HUDEP-2 (cell line): ENCODE measurements at regions not wholly inside any gene's neighbourhood (a gene's known extent, or its start where the extent isn't known, plus 50 kb on each side); places are given as distances from the start of the nearest gene placed in this dataset.

Experiments used
- DNase-seq, 76 experiments: peaks; one replicate each; lab custom pipeline; 2025; ENCODE audit not compliant: unreplicated experiment in 76 of 76; lab: John Stamatoyannopoulos, UW

DNA sequence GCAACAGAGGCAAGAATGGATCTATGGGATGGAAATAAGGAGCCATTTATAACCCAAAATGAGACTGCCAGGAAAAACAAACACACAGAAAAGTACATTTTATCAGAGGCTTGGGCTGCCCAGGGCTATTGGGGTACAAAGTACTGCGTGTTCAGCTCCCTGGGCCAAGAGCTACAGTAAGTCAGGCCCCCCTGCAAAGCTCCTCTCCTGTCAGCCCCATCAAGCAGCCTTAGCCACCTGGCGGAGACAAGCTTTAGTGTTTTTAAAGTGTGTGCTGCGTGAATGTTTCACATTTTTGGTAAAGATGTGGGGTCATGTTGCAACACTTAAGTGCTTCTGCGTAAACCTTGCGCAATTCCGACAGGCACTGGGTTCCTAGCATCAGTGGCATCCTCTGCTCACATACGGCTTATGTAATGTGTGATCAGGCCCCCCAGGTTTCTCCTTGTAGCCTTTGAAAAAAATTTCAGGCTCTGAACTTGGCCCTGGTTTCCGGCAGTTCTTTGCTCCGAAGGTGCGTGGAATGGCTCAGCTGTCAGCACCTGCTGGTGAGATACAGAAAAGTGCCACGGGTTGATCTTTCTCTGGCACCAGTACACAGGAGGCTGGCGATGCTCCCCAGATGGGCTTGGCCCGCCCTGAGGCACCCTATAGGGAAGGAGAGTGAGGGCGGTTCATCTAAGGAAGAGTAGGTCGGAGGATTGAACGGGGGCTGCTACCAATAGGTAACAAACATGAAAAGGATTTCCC is 198.7 kb upstream of the EEA1 start:
- peak in 1 of 76 experiments; percentile 1 for DNase-seq

DNA sequence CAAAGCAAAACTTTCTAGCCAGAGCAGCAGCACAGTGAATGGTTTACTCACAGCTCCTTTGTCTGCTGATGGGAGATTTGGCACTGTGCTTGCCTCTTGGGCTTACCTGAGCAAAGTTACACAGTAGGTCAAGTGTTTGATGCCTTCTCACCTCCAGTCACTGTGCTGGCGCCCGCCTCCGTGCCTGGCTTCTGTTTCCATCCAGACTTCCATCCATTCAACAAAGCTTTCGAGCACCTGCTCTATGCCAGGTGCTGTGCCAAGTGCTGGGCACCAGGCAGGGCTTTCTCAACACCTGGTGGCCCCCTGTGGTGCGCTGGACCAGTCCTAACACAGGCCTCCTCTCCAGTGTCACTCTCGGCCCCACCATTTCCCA is 199.2 kb upstream of the EEA1 start:
- DNase-seq = no peak

DNA sequence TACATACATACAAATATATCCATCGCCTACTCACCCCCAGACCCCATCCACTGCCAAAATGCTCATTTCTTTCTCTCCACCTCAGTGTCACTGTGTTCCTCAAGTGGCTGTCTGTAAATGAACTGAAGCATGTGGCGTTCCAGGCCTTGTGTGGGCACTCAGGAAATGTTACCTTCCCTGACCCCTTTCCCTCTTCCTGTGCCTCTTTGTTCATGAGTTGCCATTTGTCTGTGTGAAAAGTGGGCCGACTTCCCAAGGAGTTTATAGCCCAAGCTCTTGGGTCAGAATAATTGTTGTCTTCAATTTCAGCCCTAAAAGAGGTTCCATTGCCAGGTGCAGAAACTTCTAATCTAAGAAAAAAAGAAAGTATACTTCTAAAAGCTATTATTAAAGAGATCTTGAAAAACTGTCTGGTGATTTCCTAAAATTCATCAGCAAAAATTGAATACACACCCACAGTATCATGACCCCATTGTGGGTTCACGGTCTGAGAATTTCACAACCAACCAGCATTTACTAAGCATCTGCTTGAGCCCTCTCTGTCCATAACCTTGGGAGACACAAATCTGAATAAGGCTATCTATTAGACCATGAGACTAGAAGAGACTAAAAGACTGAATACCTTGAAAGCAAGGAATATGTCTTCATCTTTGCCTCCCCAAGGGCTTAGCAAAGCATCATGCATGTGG is 201.4 kb upstream of the EEA1 start:
- DNase-seq = no peak

GRCh38 chr12:93133361-93133760 is 204.3 kb upstream of the EEA1 start:
- no peak for DNase-seq

DNA sequence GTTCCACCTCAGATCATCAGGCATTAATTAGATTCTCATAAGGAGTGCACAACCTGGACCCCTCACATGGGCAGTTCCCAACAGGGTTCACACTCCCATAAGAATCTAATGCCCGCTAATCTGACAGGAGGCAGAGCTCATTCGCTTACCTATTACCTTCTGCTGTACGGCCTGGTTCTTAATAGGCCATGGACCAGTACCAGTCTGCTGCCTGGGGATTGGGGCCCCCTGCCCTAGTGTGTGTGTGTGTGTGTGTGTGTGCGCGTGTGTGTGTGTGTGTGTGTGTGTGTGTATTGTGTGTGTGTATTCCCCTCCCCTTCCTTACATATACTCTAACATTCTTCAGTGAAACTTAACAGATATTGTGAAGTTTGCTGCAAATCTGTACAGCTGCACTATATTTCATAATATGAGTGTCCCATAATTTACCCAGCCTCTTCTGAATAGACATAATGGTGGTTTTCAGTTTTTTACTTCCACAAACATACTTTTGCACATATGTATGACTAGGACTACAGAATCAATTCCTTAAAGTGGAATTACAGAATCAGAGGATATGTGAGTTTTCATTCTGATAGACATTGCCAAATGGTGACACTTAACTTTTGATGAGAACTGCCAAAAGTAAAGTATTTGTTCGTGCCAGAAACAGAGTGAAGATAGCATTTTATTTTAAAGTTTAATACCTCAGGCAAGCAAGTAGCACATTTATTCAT is 205.2 kb upstream of the EEA1 start:
- DNase-seq = no peak

DNA sequence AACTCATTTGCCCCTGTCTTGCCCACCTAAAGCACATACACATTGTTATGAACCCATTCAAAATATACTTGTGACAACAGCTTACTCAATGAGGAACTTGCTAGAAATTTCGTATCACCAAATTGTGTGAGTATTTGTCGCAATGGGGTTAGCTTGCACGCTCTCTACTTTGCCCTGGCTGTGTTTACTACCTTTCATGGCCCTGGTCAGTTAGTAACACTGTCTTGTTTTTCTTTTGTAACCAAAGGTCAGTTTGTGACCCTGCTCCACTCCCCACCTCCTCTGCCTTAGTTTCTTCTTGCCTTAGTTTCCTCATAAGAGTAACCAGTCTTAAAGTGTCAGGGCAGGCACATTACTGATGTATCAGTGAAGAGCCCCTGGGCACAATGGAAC is 205.8 kb upstream of the EEA1 start:
- DNase-seq = no peak

DNA sequence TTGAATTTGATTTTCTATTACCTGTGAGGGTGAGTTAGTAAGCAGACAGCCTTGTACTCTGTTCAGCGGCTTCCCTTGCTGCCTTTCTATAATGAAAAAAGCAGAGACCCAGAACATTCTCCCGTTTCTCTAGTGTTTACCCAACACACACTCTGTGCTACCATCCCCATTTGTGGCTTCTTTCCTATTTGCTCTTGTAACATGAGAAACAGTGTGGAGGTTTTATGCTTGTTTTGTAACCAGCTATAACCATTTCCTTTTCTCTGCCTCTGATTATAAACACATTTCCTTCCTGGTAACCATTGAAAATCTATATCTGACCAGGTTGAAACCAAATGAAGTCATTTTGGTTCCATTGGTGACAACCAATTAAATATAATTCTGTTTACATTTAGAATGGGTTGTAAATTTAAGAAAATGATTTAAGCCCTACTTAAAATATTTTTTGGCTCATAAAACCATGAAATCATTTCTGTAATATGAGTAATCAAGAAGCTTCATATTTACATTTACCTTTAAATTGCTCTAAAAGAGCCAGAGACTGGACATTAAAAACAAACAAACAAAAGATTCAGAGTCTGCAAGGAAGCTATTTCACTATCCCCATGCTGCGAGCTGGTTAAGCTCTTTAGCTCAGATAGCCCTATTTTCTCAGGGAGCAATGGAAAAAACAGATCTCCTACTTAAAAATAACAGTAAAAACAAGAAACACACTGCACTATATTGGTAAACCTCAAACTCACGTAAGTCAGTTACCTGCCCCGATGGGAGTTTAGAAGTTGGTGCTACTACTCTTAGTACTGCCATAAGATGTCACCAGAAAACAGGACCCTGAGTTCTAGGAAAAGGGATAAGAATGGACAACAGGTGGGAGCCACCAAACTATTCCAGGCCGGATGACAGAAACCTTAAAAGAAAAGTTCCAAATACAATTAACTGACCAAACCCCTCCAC is 206.5 kb upstream of the EEA1 start:
- no peak for DNase-seq

- DNase-seq = no peak
Observed at GRCh38 chr12:93136253-93137055, 207.4 kb upstream of the EEA1 start.

DNA sequence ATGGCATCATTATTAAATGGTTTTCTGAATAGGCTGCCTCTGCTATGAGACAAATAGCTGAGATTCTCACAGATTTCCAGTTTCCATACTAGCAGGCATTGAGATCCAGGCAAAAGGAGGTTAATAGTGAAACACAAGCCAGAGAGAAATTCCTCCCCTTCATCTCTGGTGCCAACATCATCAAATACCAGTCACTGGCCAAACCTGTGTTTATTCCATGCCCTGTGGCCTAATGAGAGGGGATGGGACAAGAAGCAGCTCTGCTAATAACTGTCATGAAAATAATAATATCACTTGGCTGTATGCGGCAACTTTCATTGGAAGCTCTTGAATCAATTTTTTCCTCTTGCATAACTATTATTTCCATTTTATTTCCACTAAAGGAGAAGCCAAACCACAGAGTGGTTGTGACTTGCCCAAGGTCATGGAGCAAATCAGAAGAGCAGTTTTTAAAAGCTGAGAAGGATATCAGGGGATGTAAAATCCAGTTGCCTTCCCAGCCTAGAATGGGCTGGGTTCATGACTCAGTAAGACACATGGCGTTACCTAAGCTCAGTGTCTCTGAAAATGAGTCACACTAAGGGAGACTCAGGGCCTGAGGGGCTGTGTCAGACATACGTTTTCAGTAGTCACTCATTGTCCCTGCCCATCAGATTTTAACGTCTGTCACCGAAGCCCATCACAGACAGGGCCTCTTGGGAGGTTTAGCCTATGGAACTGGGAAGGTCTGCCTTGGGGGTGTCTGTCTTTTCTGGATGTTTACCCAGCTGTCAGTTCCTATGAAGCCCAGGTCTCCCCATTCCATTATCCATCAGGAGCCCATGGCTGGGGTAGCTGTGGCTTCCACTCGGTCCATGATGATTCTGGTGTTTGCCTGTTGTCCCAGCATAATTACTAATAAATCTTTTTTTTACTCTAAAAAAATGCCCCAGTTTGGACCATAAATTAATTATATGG is 208.8 kb upstream of the EEA1 start:
- no peak for DNase-seq

- no peak for DNase-seq
Observed at GRCh38 chr12:93139028-93139665, 210.1 kb upstream of the EEA1 start.

DNA sequence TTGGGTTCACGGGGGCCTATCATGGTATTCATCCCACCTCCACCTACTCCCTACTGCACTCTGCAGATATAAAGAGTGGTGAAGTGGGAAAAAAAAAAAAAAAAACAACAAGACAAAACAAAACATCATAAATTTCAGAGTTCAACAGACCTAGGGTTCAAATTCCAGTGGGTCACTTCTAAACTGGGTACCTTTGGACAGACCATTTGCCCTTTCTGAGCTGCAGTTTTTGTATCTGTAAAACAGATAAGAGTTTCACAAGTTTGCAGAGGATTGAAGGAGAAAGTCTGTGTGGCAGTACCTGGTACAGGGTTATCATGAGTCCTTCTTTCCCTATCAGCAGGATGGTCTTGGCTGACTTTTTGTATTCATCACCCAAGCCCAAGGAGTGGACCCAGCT is 211.2 kb upstream of the EEA1 start:
- DNase-seq = no peak

- no peak for DNase-seq
Observed at GRCh38 chr12:93140801-93141200, 211.7 kb upstream of the EEA1 start.

DNA sequence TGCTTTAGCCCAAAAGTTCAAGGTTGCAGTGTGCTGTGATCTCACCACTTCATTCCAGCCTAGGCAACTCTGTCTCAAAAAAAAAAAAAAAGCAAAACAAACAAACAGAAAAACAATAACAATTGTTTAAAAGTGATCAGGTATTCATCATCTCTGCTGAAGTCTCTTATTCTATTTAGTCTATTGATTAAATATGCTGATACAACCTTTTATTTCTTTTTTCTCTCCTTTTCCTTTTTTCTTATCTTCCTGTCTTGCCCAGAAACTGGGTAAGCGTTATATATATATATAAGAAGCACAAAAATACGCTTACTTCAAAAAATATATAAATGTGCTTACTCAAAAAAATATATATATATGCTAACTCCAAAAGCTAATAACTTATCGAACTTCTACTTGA is 213.8 kb upstream of the EEA1 start:
- no peak for DNase-seq

GRCh38 chr12:93144109-93144508 is 215.0 kb upstream of the EEA1 start:
- DNase-seq = no peak

- no peak for DNase-seq
Observed at GRCh38 chr12:93145086-93145485, 216.0 kb upstream of the EEA1 start.

GRCh38 chr12:93146263-93146939 is 217.3 kb upstream of the EEA1 start:
- no peak for DNase-seq

GRCh38 chr12:93146970-93147369 is 217.9 kb upstream of the EEA1 start:
- no peak for DNase-seq

DNA sequence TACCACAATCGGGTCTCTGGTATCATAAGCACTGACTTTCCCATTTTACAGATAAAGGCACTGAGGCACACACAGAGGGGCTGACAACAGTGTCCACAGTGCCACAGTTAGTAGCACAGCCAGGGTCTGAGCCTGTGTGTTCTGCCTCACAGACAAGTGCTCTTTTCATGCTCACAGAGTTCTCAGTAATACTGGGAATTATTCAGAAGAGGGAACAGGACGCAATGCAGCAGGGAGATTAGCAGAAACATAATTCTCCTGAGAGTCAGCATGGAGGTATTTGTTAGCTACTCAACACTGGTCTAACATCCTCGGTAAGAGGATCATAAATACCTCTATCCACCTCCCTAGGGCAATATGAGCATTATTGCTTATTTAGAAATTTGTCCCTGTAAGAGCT is 219.3 kb upstream of the EEA1 start:
- DNase-seq = no peak
